MM.1S (cell line): ENCODE measurements at regions not wholly inside any gene's neighbourhood (a gene's known extent, or its start where the extent isn't known, plus 50 kb on each side); places are given as distances from the start of the nearest gene placed in this dataset.

Experiments used
- EZH2 ChIP-seq: fragments of 300-600 bp; sonication (generic); optimal IDR thresholded peaks from 2 replicates; pipeline ENCODE3; 2017; ENCODE audit warnings: low read depth, mild to moderate bottlenecking, antibody characterized with exemption, low read length, mixed read lengths
- EZH2phosphoT487 ChIP-seq: fragments of 300-600 bp; sonication (generic); IDR thresholded peaks from 2 replicates; pipeline ENCODE4 v1.6.1; 2018; ENCODE audit warnings: antibody characterized with exemption, low read length

DNA sequence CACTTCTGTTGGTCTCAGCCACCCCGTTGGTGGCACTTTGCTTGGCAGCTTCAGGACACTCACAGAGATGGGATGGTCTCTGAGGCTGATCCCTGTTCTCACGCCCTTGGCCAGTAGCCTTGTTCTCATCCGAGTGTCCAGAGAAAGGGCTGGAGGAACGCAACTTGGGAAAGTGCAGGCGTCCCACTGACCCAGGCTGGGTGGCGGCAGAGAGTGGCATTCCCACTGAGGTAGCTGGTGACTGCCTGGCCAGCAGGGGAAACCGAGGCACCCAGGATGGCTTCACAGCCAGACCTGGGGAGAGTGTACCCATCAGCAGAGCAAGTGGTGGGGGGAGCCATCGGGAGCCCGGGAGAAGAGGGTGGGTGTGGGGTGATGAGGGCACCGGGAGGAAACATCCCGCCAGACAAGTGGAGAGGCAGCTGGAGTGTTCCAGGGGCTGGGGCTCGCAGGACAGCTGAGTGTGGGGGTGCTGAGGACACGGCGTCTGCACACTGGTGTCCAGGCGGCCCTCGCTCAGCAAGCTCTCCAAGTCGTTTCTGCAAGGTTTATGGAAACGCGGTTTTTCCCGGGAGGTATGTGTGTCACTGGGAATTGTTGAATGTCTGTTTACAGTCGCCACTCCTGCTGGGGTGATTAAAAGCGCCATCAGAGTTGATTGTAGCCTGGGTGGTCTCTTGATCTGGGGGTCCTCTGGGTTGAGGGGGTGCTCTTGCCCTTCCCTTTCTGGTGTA is 97.8 kb downstream of the SIK1 start:
- TF ChIP-seq EZH2 (no peak), EZH2phosphoT487 (no peak)
